Testis (tissue), 2 donors: ENCODE measurements at regions not wholly inside any gene's neighbourhood (a gene's known extent, or its start where the extent isn't known, plus 50 kb on each side); places are given as distances from the start of the nearest gene placed in this dataset.

ENCODE experiments used
- DNase-seq: peaks from one replicate; pipeline ENCODE4 v3.0.0-alpha.2; 2019
- H3K27ac ChIP-seq, 2 donors: fragments of 200-600 bp; sonication (generic); one replicate each; pipeline ENCODE4 v1.5.1; 2019
- H3K27me3 ChIP-seq: fragments of 200-600 bp; sonication (generic); one replicate; pipeline ENCODE4 v1.5.1; 2019
- H3K36me3 ChIP-seq: fragments of 200-600 bp; sonication (generic); one replicate; pipeline ENCODE4 v1.5.1; 2017; ENCODE audit warnings: low read depth; ENCODE audit errors: missing control alignments
- H3K4me1 ChIP-seq: fragments of 200-600 bp; sonication (generic); one replicate; pipeline ENCODE4 v1.5.1; 2019
- H3K4me3 ChIP-seq, 2 donors: fragments of 200-600 bp; sonication (generic); one replicate each; pipeline ENCODE4 v1.5.1; 2017 to 2019
- H3K9me3 ChIP-seq: fragments of 200-600 bp; sonication (generic); one replicate; pipeline ENCODE4 v1.5.1; 2017
- CTCF ChIP-seq, 3 experiments: fragments of 450-650 bp in 2 of 3; fragments of 200-600 bp in 1 of 3; sonication (generic) in 1 of 3; IDR thresholded peaks; one replicate each; pipeline ENCODE4 v1.5.1; 2016 to 2019; ENCODE audit warnings: antibody characterized with exemption in 3 of 3, mild to moderate bottlenecking in 2 of 3, moderate library complexity in 1 of 3
- POLR2A ChIP-seq: fragments of 450-650 bp; IDR thresholded peaks from one replicate; pipeline ENCODE4 v1.6.1; 2017; ENCODE audit warnings: antibody characterized with exemption, mild to moderate bottlenecking, moderate library complexity
- WGBS, 2 donors: methylation state at CpG; one replicate each; pipeline ENCODE4 v1.1.5; 2018; 5-methylcytosine and 5-hydroxymethylcytosine counted together
- intact Hi-C: fragments of 100-400 bp; cut with DNase I; formaldehyde crosslinking; loops from one replicate; pipeline ENCODE4 v1.15.1; 2023; ENCODE audit warnings: low total_unique reads

- Histone ChIP-seq H3K27ac (peak overlapping the region in 1 of 2 donors; percentile 47), H3K9me3 (no peaks in the 10 kb centered on the region), H3K27me3 (no peaks in the 10 kb centered on the region), H3K4me3 (no peak overlapping the region), H3K36me3 (no peaks in the 10 kb centered on the region), H3K4me1 (peaks cover 5% of the 10 kb centered on the region)
- peak; percentile 86 for DNase-seq
- TF ChIP-seq POLR2A, result no peak
- TF ChIP-seq CTCF (IDR thresholded peaks at IDR 0.05), result no peak
- intact Hi-C loops, result no loop called here
- WGBS, 2 donors, result 24 to 30% methylated on average over 6 of the region's 6 CpGs
Measured at GRCh38 chr5:67693956-67694809, 497.6 kb upstream of the CD180 start.

- no peak overlapping the region for H3K27ac ChIP-seq
- no peaks in the 10 kb centered on the region for H3K4me1 ChIP-seq
- intact Hi-C loops, result no loop called here
- no peak overlapping the region for H3K4me3 ChIP-seq
- H3K27me3 ChIP-seq, result no peaks in the 10 kb centered on the region
- TF ChIP-seq CTCF (IDR thresholded peaks at IDR 0.05) (no peak), POLR2A (no peak)
- WGBS, 2 donors, result 79 to 85% methylated on average over 1 of the region's 1 CpG
- no peak for DNase-seq
- H3K9me3 ChIP-seq, result no peaks in the 10 kb centered on the region
- no peaks in the 10 kb centered on the region for H3K36me3 ChIP-seq
Measured at GRCh38 chr5:67686746-67687145, 490.1 kb upstream of the CD180 start.

GRCh38 chr5:67681703-67682102, 485.1 kb upstream of the CD180 start:
- H3K4me1 ChIP-seq, result no peaks in the 10 kb centered on the region
- no peaks in the 10 kb centered on the region for H3K27me3 ChIP-seq
- no peak overlapping the region for H3K4me3 ChIP-seq
- 95 to 98% methylated on average over 2 of the region's 2 CpGs for WGBS, 2 donors
- intact Hi-C loops, result no loop called here
- TF ChIP-seq CTCF (IDR thresholded peaks at IDR 0.05) (no peak), POLR2A (no peak)
- H3K9me3 ChIP-seq, result no peaks in the 10 kb centered on the region
- no peak overlapping the region for H3K27ac ChIP-seq
- DNase-seq, result no peak
- no peaks in the 10 kb centered on the region for H3K36me3 ChIP-seq

GRCh38 chr5:67680099-67680498, 483.5 kb upstream of the CD180 start:
- Histone ChIP-seq H3K36me3 (no peaks in the 10 kb centered on the region), H3K4me1 (no peaks in the 10 kb centered on the region), H3K9me3 (no peaks in the 10 kb centered on the region), H3K27me3 (no peaks in the 10 kb centered on the region), H3K27ac (no peak overlapping the region), H3K4me3 (no peak overlapping the region)
- DNase-seq, result no peak
- TF ChIP-seq CTCF (IDR thresholded peaks at IDR 0.05) (no peak), POLR2A (no peak)
- intact Hi-C loops, result no loop called here
